Skeletal muscle cell (primary cell): ENCODE measurements at regions not wholly inside any gene's neighbourhood (a gene's known extent, or its start where the extent isn't known, plus 50 kb on each side); places are given as distances from the start of the nearest gene placed in this dataset.

Source experiments
- DNase-seq: peaks from one replicate; pipeline ENCODE4 v3.0.0-alpha.2; 2010; ENCODE audit warnings: low read depth
- H3K4me3 ChIP-seq: 2 replicates; pipeline ENCODE4 v1.5.1; 2011; ENCODE audit warnings: low read depth, mild to moderate bottlenecking, control low read depth, low read length, moderate library complexity

GRCh38 chr4:184941671-184942418 is 76.4 kb upstream of the HELT start:
- H3K4me3 ChIP-seq = no peak overlapping the region
- DNase-seq = no peak

DNA sequence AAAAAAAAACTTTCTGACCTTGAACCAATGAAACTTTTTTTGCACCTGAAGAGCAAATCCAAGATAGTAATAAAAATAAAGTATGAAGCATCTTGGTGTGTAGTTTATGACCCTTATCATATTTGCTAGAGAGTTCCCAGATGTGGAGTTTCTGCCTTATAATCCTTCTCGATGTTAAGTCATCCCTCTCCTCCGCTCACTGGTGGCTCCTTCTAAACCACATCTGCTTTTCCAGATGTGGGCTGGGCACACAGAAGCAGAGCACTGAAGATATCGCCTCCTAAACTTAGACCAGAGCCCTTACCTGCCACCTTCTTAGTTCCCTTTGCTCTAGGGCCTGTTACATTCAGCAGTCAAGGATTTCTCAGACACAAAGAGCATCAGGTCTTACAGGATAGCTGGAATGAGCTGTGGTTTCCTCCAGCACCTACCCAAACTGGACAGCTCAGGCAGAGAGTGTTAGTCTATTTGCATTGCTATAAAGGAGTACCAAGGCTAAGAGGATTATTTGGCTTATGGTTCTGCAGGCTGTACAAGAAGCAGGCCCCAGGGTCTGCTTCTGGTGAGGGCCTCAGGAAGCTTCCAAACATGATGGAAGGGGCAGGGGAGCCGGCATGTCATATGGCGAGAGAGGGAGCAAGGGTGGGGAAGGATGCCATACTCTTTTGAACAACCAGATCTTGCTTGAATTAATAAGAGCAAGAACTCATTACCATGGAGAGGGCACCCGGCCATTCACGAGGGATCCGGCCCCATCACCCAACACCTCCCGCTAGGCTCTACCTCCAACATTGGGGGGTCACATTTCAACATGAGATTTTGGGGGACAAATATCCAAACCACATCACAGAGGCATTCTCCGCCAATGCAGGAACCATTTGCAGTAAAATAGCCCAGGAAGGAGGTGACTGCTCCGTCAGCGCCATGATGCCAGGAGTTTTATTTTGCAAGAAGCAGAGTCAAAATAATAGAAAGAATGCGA is 75.6 kb upstream of the HELT start:
- H3K4me3 ChIP-seq = no peak overlapping the region
- DNase-seq = no peak

GRCh38 chr4:184949020-184949419 is 69.3 kb upstream of the HELT start:
- DNase-seq = no peak
- no peak overlapping the region for H3K4me3 ChIP-seq

GRCh38 chr4:184950117-184950830 is 68.0 kb upstream of the HELT start:
- no peak for DNase-seq

GRCh38 chr4:184950926-184951325 is 67.4 kb upstream of the HELT start:
- no peak overlapping the region for H3K4me3 ChIP-seq
- no peak for DNase-seq

More at GRCh38 chr4:184950117-184950830, 68.0 kb upstream of the HELT start:
- no peak overlapping the region for H3K4me3 ChIP-seq

DNA sequence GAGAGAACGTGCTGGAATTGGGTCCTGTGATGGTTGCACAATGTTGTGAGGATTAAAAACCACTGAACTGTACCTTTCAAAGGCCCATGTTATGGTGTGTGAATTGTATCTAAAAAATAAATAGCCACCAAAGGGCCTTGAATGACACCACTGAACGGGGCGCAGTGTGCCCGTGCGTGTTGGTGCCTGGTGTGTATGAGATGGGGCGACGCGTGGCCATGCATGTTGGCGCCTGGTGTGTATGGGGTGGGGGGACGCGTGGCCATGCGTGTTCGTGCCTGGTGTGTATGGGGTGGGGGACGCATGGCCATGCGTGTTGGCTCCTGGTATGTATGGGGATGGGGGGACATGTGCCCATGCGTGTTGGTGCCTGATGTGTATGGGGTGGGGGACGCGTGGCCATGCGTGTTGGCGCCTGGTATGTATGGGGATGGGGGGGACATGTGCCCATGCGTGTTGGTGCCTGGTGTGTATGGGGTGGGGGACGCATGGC is 66.6 kb upstream of the HELT start:
- DNase-seq = no peak
- no peak overlapping the region for H3K4me3 ChIP-seq

GRCh38 chr4:184952522-184952921 is 65.8 kb upstream of the HELT start:
- DNase-seq = no peak

GRCh38 chr4:184953421-184953945 is 64.8 kb upstream of the HELT start:
- no peak for DNase-seq
- H3K4me3 ChIP-seq = no peak overlapping the region

More at GRCh38 chr4:184952522-184952921, 65.8 kb upstream of the HELT start:
- H3K4me3 ChIP-seq = no peak overlapping the region

DNA sequence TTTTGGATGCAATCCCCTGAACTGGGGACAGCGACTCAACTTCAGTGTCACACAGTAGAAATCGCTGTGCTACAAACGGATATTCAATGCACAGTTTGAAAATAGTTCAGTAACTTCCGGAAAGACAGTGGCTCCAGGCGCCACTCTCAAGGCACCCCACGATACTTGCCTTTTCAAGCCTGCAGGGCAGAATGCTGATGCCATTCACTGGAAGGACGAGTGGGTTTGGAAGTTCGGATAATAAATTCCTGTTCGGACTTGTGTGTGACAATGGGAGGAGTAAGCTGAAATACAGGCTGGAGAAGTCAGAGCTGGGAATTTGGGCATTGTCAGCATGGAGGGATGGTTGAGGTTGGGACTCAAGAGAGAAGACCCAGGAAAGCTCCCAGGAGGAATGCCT is 64.3 kb upstream of the HELT start:
- DNase-seq = no peak
- H3K4me3 ChIP-seq = no peak overlapping the region

DNA sequence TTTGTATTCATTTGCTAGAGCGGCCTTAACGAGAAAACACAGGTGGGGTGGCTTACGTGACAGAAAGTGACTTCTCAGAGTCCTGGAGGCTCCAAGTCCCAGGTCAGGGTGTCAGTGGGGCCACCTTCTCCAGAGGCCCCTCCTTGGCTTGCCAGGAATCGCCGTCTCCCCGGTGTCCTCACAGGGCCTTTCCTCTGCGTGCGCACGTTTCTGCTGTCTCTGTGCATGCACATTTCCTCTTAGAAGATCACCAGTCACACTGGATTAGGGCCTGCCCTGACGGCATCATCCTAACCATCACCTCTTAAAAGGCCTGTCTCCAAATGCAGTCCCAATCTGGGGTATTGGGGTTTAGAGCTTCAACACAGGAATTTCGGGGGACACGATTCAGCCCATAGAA is 63.8 kb upstream of the HELT start:
- no peak overlapping the region for H3K4me3 ChIP-seq
- no peak for DNase-seq

GRCh38 chr4:184955116-184955515 is 63.2 kb upstream of the HELT start:
- no peak overlapping the region for H3K4me3 ChIP-seq
- no peak for DNase-seq

- no peak overlapping the region for H3K4me3 ChIP-seq
- no peak for DNase-seq
These were observed 62.7 kb upstream of the HELT start for GRCh38 chr4:184955636-184956035.

DNA sequence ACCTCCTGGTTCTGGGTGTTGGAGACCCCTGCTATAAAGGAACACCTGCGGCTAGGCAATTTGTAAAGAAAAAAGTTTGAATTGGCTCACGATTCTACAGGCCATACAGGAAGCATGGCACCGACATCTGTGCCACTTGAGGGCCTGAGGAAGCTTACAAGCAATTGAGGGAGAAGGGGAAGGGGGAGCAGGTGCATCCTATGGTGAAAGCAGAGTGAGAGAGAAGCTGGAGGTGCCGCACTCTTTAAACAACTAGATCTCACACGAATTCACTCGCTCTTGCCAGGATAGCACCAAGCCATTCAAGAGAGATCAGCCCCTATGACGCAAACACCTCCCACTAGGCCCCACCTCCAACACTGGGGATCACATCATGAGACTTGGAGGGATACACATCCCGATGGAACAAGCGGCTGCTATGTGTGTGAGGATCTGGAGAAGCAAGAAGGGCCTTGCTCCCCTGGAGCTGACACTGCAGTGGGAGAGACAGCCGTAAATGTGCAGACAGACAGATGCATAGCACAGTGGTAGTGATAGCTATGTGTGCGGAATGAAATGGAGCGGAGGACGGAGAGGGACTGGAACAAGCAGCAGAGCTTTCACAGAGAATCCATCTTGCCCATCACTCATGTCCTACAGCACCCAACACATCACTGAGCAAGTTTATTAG is 60.7 kb upstream of the HELT start:
- no peak for DNase-seq
- no peak overlapping the region for H3K4me3 ChIP-seq

DNA sequence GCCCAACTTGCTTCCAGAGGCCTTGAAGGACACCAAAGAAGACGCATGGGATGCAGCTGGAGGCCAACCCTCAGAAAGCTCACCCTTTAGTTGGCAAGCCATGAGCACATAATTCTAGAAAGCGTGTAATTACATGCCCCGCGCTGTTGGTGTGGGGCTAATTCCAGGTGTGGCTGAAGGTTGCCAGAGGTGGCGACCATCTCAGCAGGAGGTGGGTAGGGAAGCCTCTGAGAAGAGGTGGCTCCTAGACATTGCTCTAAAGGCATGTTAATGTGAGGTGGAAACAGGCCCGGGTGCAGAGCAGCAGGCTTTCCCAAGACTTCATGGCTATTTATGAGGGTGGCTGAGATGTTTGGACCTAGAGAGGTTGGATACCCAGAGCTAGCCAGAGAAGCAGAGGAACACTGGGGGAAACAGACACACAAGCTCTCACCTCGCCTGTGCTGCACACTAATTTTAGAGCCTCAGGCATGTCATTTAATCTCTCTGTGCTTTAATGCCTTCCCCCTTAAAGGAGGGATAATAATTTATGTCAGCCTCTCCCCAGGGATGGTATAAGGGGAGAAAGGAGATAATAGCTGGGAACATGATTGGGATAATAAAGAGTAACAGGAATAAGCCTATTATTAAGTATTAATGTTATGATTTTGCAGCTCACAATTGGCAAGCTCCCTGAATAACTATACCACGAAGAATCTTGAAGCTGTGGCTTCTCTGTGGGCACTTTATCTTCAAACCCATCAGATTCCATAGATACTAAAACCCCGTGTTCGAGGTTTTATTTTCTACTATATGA is 60.0 kb upstream of the HELT start:
- no peak for DNase-seq

GRCh38 chr4:184958923-184959210 is 59.4 kb upstream of the HELT start:
- H3K4me3 ChIP-seq = no peak overlapping the region
- no peak for DNase-seq

More for the DNA sequence above, 60.0 kb upstream of the HELT start:
- no peak overlapping the region for H3K4me3 ChIP-seq

DNA sequence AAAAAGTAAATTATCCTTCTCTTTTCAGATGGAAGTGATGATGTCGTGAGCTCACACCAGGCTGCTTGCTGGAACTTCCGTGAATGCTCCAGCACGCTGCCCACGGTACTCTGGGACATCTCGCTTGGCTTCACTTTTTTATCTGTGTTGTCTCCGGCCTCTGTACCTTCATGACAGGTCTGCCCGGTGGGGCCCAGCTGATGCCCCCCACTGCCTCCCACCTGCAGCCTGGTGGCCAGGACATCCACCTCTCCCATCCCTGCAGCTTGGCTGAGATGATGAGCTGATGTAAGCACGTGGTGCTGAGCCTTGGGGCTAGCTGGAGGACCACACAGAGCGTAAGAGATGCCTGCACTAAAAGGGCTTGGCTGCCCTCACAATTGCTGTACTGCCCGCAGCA is 59.0 kb upstream of the HELT start:
- no peak for DNase-seq
- no peak overlapping the region for H3K4me3 ChIP-seq

- no peak for DNase-seq
- H3K4me3 ChIP-seq = no peak overlapping the region
These were observed 58.5 kb upstream of the HELT start for GRCh38 chr4:184959786-184960185.

- DNase-seq = no peak
- no peak overlapping the region for H3K4me3 ChIP-seq
These were observed 57.8 kb upstream of the HELT start for GRCh38 chr4:184960505-184960971.
